Pancreas (tissue), 10 donors: ENCODE measurements at regions not wholly inside any gene's neighbourhood (a gene's known extent, or its start where the extent isn't known, plus 50 kb on each side); places are given as distances from the start of the nearest gene placed in this dataset.

Experiments
- ATAC-seq, 4 donors: fragments of 200-7000 bp; cut with Tn5 transposase; one replicate each; pipeline versions ENCODE4 v1.8.0 to v1.9.1; 2020; ENCODE audit warnings: mild to moderate bottlenecking in 4 of 4, moderate library complexity in 4 of 4
- DNase-seq, 6 donors: peaks; one replicate each; pipeline ENCODE4 v3.0.0-alpha.2; 2020
- FAIRE-seq: peaks from 2 replicates; lab custom pipeline; 2012; peaks lifted over from hg19 to GRCh38; lab: Jason Lieb, UNC
- H3K27ac ChIP-seq, 4 donors: fragments of 200-600 bp; sonication (generic); 1 replicate in 3 of 4; 2 replicates in 1 of 4; pipeline versions ENCODE4 v1.5.0 to v1.8.0; 2020
- H3K27me3 ChIP-seq, 4 donors: fragments of 200-600 bp; one replicate each; pipeline ENCODE4 v1.8.0; 2021
- H3K36me3 ChIP-seq, 3 donors: fragments of 200-600 bp; sonication (generic) in 1 of 3; one replicate each; pipeline versions ENCODE4 v1.5.0 to v1.8.0; 2020 to 2021
- H3K4me1 ChIP-seq, 3 donors: fragments of 200-600 bp; one replicate each; pipeline ENCODE4 v1.8.0; 2021
- H3K4me3 ChIP-seq, 4 donors: fragments of 200-600 bp; sonication (generic) in 2 of 4; one replicate each; pipeline versions ENCODE4 v1.5.0 to v1.8.0; 2020 to 2021
- H3K9me3 ChIP-seq, 4 donors: fragments of 200-600 bp; one replicate each; pipeline ENCODE4 v1.8.0; 2021
- CTCF ChIP-seq, 4 donors: fragments of 200-600 bp; sonication (generic) in 3 of 4; IDR thresholded peaks; one replicate each; pipeline versions ENCODE4 v1.5.0 to v1.8.0; 2021; ENCODE audit warnings: antibody characterized with exemption in 4 of 4
- WGBS, 2 donors: extraction: QIAGEN DNeasy Blood & Tissue Kit; methylation state at CpG; one replicate each; pipeline ENCODE4 v1.1.7; 2013; 5-methylcytosine and 5-hydroxymethylcytosine counted together
- intact Hi-C, 3 donors: fragments of 100-400 bp; cut with DNase I; formaldehyde crosslinking; loops; one replicate each; pipeline versions ENCODE4 v1.11.1 to v1.14.2; 2022
- donor health status: healthy with polysubstance abuse.
- donor health status: DM: no; HTN: no; CAD: no; lungs with moderate emphysema.
- donor health status: DM: no; HTN: no; CAD: no.
- donor health status: control.
- donor health status: control.
- donor health status: Bipolar disorder and iron deficiency.
- donor health status: DM: yes; HTN: yes; CAD: no.
- donor health status: DM: no; HTN: no; CAD: no.
- donor health status: DM: no; HTN: no; CAD: no.
- donor health status: DM: yes; HTN: yes; CAD: no.

DNA sequence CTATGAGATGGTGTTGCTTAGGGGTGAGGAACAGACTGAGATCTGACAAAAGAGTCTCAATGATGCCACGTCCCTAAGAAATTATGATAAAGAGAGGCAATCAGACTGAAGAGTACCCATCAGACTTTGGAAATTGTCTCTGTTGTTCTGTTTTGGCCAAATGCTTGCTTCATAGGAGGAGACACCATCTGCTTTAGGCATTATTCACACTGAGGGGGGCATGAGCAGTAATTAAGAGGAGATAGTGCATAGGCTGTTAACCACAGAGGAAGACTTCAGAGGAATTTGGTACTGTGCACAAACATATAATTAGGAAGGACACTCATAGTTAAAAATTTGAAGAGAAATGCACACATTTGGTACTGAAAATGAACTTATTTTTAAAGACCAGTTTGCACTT is 190.7 kb downstream of the FAM170A start:
- FAIRE-seq, result no peak
- WGBS, 2 donors, result 66 to 69% methylated on average over 1 of the region's 1 CpG
- no peak for DNase-seq
- Histone ChIP-seq H3K36me3 (no peaks in the 10 kb centered on the region), H3K4me3 (no peak overlapping the region), H3K9me3 (no peaks in the 10 kb centered on the region), H3K27me3 (no peaks in the 10 kb centered on the region), H3K27ac (no peak overlapping the region), H3K4me1 (no peaks in the 10 kb centered on the region)
- TF ChIP-seq CTCF (IDR thresholded peaks at IDR 0.05), result no peak
- intact Hi-C loops, result no loop called here
- ATAC-seq, result no peak

GRCh38 chr5:119820608-119821007 is 191.2 kb downstream of the FAM170A start:
- ATAC-seq, result no peak

GRCh38 chr5:119828541-119828940 is 199.2 kb downstream of the FAM170A start:
- DNase-seq (no peak), ATAC-seq (no peak), FAIRE-seq (no peak)
- no peak overlapping the region for H3K27ac ChIP-seq
- intact Hi-C loops, result no loop called here
- H3K4me3 ChIP-seq, result no peak overlapping the region
- no peaks in the 10 kb centered on the region for H3K36me3 ChIP-seq
- H3K4me1 ChIP-seq, result no peaks in the 10 kb centered on the region
- H3K9me3 ChIP-seq, result no peaks in the 10 kb centered on the region
- WGBS, 2 donors, result 72 to 86% methylated on average over 3 of the region's 3 CpGs
- H3K27me3 ChIP-seq, result no peaks in the 10 kb centered on the region
- no peak for TF ChIP-seq CTCF (IDR thresholded peaks at IDR 0.05)

More at GRCh38 chr5:119820608-119821007, 191.2 kb downstream of the FAM170A start:
- DNase-seq, result no peak
- H3K36me3 ChIP-seq, result no peaks in the 10 kb centered on the region
- WGBS, 2 donors, result 59 to 69% methylated on average over 2 of the region's 2 CpGs
- no peaks in the 10 kb centered on the region for H3K4me1 ChIP-seq
- no peaks in the 10 kb centered on the region for H3K27me3 ChIP-seq
- no peak for FAIRE-seq
- no peak overlapping the region for H3K4me3 ChIP-seq
- TF ChIP-seq CTCF (IDR thresholded peaks at IDR 0.05), result no peak
- H3K27ac ChIP-seq, result no peak overlapping the region
- intact Hi-C loops, result no loop called here
- no peaks in the 10 kb centered on the region for H3K9me3 ChIP-seq

GRCh38 chr5:119829341-119829740 is 200.0 kb downstream of the FAM170A start:
- no peak overlapping the region for H3K27ac ChIP-seq
- FAIRE-seq (no peak), DNase-seq (no peak), ATAC-seq (no peak)
- TF ChIP-seq CTCF (IDR thresholded peaks at IDR 0.05), result no peak
- H3K36me3 ChIP-seq, result no peaks in the 10 kb centered on the region
- no peaks in the 10 kb centered on the region for H3K27me3 ChIP-seq
- no peak overlapping the region for H3K4me3 ChIP-seq
- H3K4me1 ChIP-seq, result no peaks in the 10 kb centered on the region
- H3K9me3 ChIP-seq, result no peaks in the 10 kb centered on the region
- intact Hi-C loops, result no loop called here

DNA sequence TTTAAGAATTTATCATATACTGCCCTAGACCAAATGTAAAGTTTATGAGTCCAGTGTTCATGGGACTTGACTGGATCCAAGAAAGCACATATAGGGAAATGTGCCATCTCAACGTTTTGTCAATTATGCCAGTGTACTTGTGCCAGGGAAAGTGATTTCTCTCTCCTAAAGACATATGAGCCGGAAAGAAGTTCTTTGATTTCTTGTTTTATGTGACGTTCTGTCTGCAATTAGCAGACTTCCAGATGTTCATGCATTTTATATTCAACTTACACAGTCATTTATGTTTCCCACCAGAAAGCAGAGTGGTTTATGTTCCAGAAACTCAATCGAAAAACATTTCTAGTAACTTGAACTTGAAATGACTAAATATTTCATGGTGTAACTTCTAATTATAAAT is 203.8 kb downstream of the FAM170A start:
- 58 to 75% methylated on average over 4 of the region's 4 CpGs for WGBS, 2 donors
- no peak overlapping the region for H3K27ac ChIP-seq
- no peak for TF ChIP-seq CTCF (IDR thresholded peaks at IDR 0.05)
- H3K4me1 ChIP-seq, result no peaks in the 10 kb centered on the region
- no peaks in the 10 kb centered on the region for H3K27me3 ChIP-seq
- DNase-seq, result no peak
- no peaks in the 10 kb centered on the region for H3K36me3 ChIP-seq
- no peak overlapping the region for H3K4me3 ChIP-seq
- intact Hi-C loops, result no loop called here
- no peak for FAIRE-seq
- no peaks in the 10 kb centered on the region for H3K9me3 ChIP-seq
- no peak for ATAC-seq
